H9 (cell line): ENCODE measurements at regions not wholly inside any gene's neighbourhood (a gene's known extent, or its start where the extent isn't known, plus 50 kb on each side); places are given as distances from the start of the nearest gene placed in this dataset.

Experiments
- DNase-seq: peaks from one replicate; pipeline ENCODE4 v3.0.0-alpha.2; 2017
- H2AFZ ChIP-seq: one replicate; pipeline ENCODE4 v1.6.1; 2013; ENCODE audit warnings: mild to moderate bottlenecking, low read length, control low read depth, moderate library complexity
- H2AK5ac ChIP-seq: 2 replicates; pipeline ENCODE4 v1.6.1; 2013; ENCODE audit warnings: low read length, control low read depth, mixed read lengths; ENCODE audit not compliant: insufficient read length
- H2BK120ac ChIP-seq: one replicate; pipeline ENCODE4 v1.6.1; 2013; ENCODE audit warnings: low read depth, mild to moderate bottlenecking, low read length, control low read depth, inconsistent platforms; ENCODE audit not compliant: poor library complexity, severe bottlenecking
- H2BK12ac ChIP-seq: 2 replicates; pipeline ENCODE4 v1.6.1; 2013; ENCODE audit warnings: low read length, control low read depth, mixed read lengths, low read depth; ENCODE audit not compliant: insufficient read length
- H2BK15ac ChIP-seq: 2 replicates; pipeline ENCODE4 v1.6.1; 2013; ENCODE audit warnings: low read depth, low read length, control low read depth
- H2BK20ac ChIP-seq: one replicate; pipeline ENCODE4 v1.6.1; 2013; ENCODE audit warnings: low read depth, mild to moderate bottlenecking, low read length, control low read depth, inconsistent platforms; ENCODE audit not compliant: poor library complexity, severe bottlenecking
- H2BK5ac ChIP-seq: 2 replicates; pipeline ENCODE4 v1.6.1; 2013; ENCODE audit warnings: low read length, control low read depth, mixed read lengths; ENCODE audit not compliant: insufficient read length
- H3K14ac ChIP-seq: 2 replicates; pipeline ENCODE4 v1.6.1; 2013; ENCODE audit warnings: low read length, control low read depth; ENCODE audit not compliant: insufficient read depth
- H3K18ac ChIP-seq: 2 replicates; pipeline ENCODE4 v1.6.1; 2013; ENCODE audit warnings: low read depth, mild to moderate bottlenecking, mixed read lengths, low read length, control low read depth; ENCODE audit not compliant: insufficient read length
- H3K23ac ChIP-seq: 2 replicates; pipeline ENCODE4 v1.6.1; 2013; ENCODE audit warnings: low read length, control low read depth, mixed read lengths, low read depth; ENCODE audit not compliant: insufficient read length
- H3K23me2 ChIP-seq: 2 replicates; pipeline ENCODE4 v1.6.1; 2013; ENCODE audit warnings: low read depth, mild to moderate bottlenecking, mixed read lengths, low read length, control low read depth; ENCODE audit not compliant: insufficient read length, poor library complexity, severe bottlenecking
- H3K27ac ChIP-seq: 2 replicates; pipeline ENCODE4 v1.5.1; 2013; ENCODE audit warnings: low read length, control low read depth, mixed read lengths, low read depth; ENCODE audit not compliant: insufficient read length
- H3K27me3 ChIP-seq: 2 replicates; pipeline ENCODE4 v1.6.1; 2013; ENCODE audit warnings: low read length, control low read depth, inconsistent platforms; ENCODE audit not compliant: insufficient read depth
- H3K4ac ChIP-seq: 2 replicates; pipeline ENCODE4 v1.6.1; 2013; ENCODE audit warnings: low read depth, mild to moderate bottlenecking, control low read depth, inconsistent platforms, low read length, moderate library complexity
- H3K4me1 ChIP-seq: 2 replicates; pipeline ENCODE4 v1.6.1; 2013; ENCODE audit warnings: low read length, control low read depth, inconsistent platforms; ENCODE audit not compliant: insufficient read depth
- H3K4me2 ChIP-seq: 2 replicates; pipeline ENCODE4 v1.6.1; 2013; ENCODE audit warnings: low read length, control low read depth, mixed read lengths; ENCODE audit not compliant: insufficient read length, insufficient read depth
- H3K56ac ChIP-seq: 2 replicates; pipeline ENCODE4 v1.6.1; 2013; ENCODE audit warnings: low read depth, mild to moderate bottlenecking, mixed read lengths, low read length, control low read depth; ENCODE audit not compliant: insufficient read length
- H3K79me1 ChIP-seq: 2 replicates; pipeline ENCODE4 v1.6.1; 2013; ENCODE audit warnings: low read depth, mild to moderate bottlenecking, moderate library complexity, low read length, control low read depth, inconsistent platforms; ENCODE audit not compliant: insufficient read depth, poor library complexity, severe bottlenecking
- H3K79me2 ChIP-seq: 2 replicates; pipeline ENCODE4 v1.6.1; 2013; ENCODE audit warnings: low read length, control low read depth, inconsistent platforms; ENCODE audit not compliant: insufficient read depth
- H3K9ac ChIP-seq: 2 replicates; pipeline ENCODE4 v1.6.1; 2013; ENCODE audit warnings: low read length, control low read depth, mixed read lengths; ENCODE audit not compliant: insufficient read length; ENCODE audit errors: extremely low read depth
- H3K9me3 ChIP-seq: one replicate; pipeline ENCODE4 v1.6.1; 2013; ENCODE audit warnings: low read depth, low read length, inconsistent platforms; ENCODE audit not compliant: control insufficient read depth
- H3T11ph ChIP-seq: one replicate; pipeline ENCODE4 v1.6.1; 2013; ENCODE audit warnings: mild to moderate bottlenecking, low read length, control low read depth, inconsistent platforms
- H4K20me1 ChIP-seq: one replicate; pipeline ENCODE4 v1.6.1; 2013; ENCODE audit not compliant: control insufficient read depth, insufficient read length, insufficient read depth
- H4K5ac ChIP-seq: 2 replicates; pipeline ENCODE4 v1.6.1; 2013; ENCODE audit warnings: low read depth, mild to moderate bottlenecking, mixed read lengths, low read length, control low read depth; ENCODE audit not compliant: insufficient read length
- H4K8ac ChIP-seq: replicated peaks from 2 replicates; pipeline ENCODE4 v1.6.1; 2013; ENCODE audit warnings: low read length, control low read depth, mixed read lengths, low read depth; ENCODE audit not compliant: insufficient read length
- H4K91ac ChIP-seq: 2 replicates; pipeline ENCODE4 v1.6.1; 2013; ENCODE audit warnings: low read depth, mild to moderate bottlenecking, moderate library complexity, mixed read lengths, low read length, control low read depth; ENCODE audit not compliant: insufficient read length
- H3K27ac Mint-ChIP-seq, 3 experiments: 2 replicates in 2 of 3; 3 replicates in 1 of 3; pipeline ENCODE4 v1.8.0; 2020 to 2021; ENCODE audit warnings: mixed read lengths in 3 of 3, mild to moderate bottlenecking in 1 of 3, moderate library complexity in 1 of 3
- H3K27me3 Mint-ChIP-seq: 2 replicates; pipeline ENCODE4 v1.8.0; 2021; ENCODE audit warnings: low read depth, mild to moderate bottlenecking, moderate library complexity, mixed read lengths
- H3K36me3 Mint-ChIP-seq, 3 experiments: 2 replicates in 2 of 3; 3 replicates in 1 of 3; pipeline ENCODE4 v1.8.0; 2020 to 2021; ENCODE audit warnings: low read depth in 3 of 3, mixed read lengths in 3 of 3; ENCODE audit not compliant: insufficient read depth in 1 of 3
- H3K4me1 Mint-ChIP-seq, 2 experiments: 2 replicates each; pipeline ENCODE4 v1.8.0; 2020; ENCODE audit warnings: mixed read lengths in 2 of 2
- H3K4me3 Mint-ChIP-seq, 2 experiments: 2 replicates in 1 of 2; 3 replicates in 1 of 2; pipeline ENCODE4 v1.8.0; 2020 to 2021; ENCODE audit warnings: mild to moderate bottlenecking in 2 of 2, mixed read lengths in 2 of 2, moderate library complexity in 1 of 2
- H3K9me3 Mint-ChIP-seq, 2 experiments: 2 replicates in 1 of 2; 3 replicates in 1 of 2; pipeline ENCODE4 v1.8.0; 2020; ENCODE audit warnings: mild to moderate bottlenecking in 2 of 2, mixed read lengths in 2 of 2, moderate library complexity in 1 of 2
- WGBS: extraction: QIAGEN DNeasy Blood & Tissue Kit; methylation state at CpG from one replicate; pipeline ENCODE4 v1.1.7; 2013; ENCODE audit warnings: missing lambda C conversion rate, low lambda C conversion rate, mixed read lengths; ENCODE audit not compliant: insufficient read length; ENCODE audit errors: extremely low coverage; 5-methylcytosine and 5-hydroxymethylcytosine counted together
- TF ChIP-seq, protein P1 (sequence below): fragments of 200-600 bp; sonication (generic); conservative IDR thresholded peaks from 3 replicates; pipeline ENCODE4 v1.8.0; 2021; ENCODE audit warnings: antibody characterized with exemption, mild to moderate bottlenecking

GRCh38 chr5:98053170-98053569 is 720.3 kb upstream of the RGMB start:
- no peaks in the 10 kb centered on the region for H4K20me1 ChIP-seq
- H4K8ac ChIP-seq = no peak overlapping the region
- no peak overlapping the region for H2AFZ ChIP-seq
- no peak overlapping the region for H2BK120ac ChIP-seq
- H2AK5ac ChIP-seq = no peak overlapping the region
- Mint-ChIP-seq H3K36me3 (peaks cover 0 to 1% (median 0%) of the 10 kb centered on the region in 3 experiments; a peak in 2 of 7 replicates), H3K4me1 (peaks cover 0 to 3% of the 10 kb centered on the region in 2 experiments; a peak in 1 of 4 replicates), H3K4me3 (no peak overlapping the region), H3K27me3 (no peaks in the 10 kb centered on the region), H3K27ac (no peak overlapping the region), H3K9me3 (peaks cover 0 to 3% of the 10 kb centered on the region in 2 experiments; a peak in 2 of 5 replicates)
- no peak overlapping the region for H3T11ph ChIP-seq
- no CpG with 5 or more reads among the region's 2 CpGs for WGBS
- no peak overlapping the region for H3K18ac ChIP-seq
- H3K27ac ChIP-seq = no peak overlapping the region
- no peak overlapping the region for H3K9ac ChIP-seq
- no peak overlapping the region for H3K4me2 ChIP-seq
- no peak overlapping the region for H2BK15ac ChIP-seq
- DNase-seq = no peak
- H3K23me2 ChIP-seq = no peaks in the 10 kb centered on the region
- no peaks in the 10 kb centered on the region for H3K4me1 ChIP-seq
- no peak overlapping the region for H4K91ac ChIP-seq
- no peak overlapping the region for H4K5ac ChIP-seq
- no peak overlapping the region for H2BK20ac ChIP-seq
- H3K14ac ChIP-seq = no peak overlapping the region
- no peak overlapping the region for H2BK12ac ChIP-seq
- H3K79me1 ChIP-seq = no peaks in the 10 kb centered on the region
- TF ChIP-seq, protein P1, sequence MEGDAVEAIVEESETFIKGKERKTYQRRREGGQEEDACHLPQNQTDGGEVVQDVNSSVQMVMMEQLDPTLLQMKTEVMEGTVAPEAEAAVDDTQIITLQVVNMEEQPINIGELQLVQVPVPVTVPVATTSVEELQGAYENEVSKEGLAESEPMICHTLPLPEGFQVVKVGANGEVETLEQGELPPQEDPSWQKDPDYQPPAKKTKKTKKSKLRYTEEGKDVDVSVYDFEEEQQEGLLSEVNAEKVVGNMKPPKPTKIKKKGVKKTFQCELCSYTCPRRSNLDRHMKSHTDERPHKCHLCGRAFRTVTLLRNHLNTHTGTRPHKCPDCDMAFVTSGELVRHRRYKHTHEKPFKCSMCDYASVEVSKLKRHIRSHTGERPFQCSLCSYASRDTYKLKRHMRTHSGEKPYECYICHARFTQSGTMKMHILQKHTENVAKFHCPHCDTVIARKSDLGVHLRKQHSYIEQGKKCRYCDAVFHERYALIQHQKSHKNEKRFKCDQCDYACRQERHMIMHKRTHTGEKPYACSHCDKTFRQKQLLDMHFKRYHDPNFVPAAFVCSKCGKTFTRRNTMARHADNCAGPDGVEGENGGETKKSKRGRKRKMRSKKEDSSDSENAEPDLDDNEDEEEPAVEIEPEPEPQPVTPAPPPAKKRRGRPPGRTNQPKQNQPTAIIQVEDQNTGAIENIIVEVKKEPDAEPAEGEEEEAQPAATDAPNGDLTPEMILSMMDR = no peak
- H3K4ac ChIP-seq = no peak overlapping the region
- no peak overlapping the region for H3K56ac ChIP-seq
- no peaks in the 10 kb centered on the region for H3K9me3 ChIP-seq
- no peaks in the 10 kb centered on the region for H3K79me2 ChIP-seq
- no peaks in the 10 kb centered on the region for H3K27me3 ChIP-seq
- H2BK5ac ChIP-seq = no peak overlapping the region
- no peak overlapping the region for H3K23ac ChIP-seq
